HPDE6-E6E7 (cell line): ENCODE measurements at regions not wholly inside any gene's neighbourhood (a gene's known extent, or its start where the extent isn't known, plus 50 kb on each side); places are given as distances from the start of the nearest gene placed in this dataset.

Source experiments
- DNase-seq: peaks from one replicate; pipeline ENCODE4 v3.0.0; 2011; ENCODE audit warnings: missing footprints; ENCODE audit errors: extremely low spot score

GRCh38 chr9:91066856-91067255 is 265.2 kb downstream of the SYK start:
- DNase-seq = no peak

DNA sequence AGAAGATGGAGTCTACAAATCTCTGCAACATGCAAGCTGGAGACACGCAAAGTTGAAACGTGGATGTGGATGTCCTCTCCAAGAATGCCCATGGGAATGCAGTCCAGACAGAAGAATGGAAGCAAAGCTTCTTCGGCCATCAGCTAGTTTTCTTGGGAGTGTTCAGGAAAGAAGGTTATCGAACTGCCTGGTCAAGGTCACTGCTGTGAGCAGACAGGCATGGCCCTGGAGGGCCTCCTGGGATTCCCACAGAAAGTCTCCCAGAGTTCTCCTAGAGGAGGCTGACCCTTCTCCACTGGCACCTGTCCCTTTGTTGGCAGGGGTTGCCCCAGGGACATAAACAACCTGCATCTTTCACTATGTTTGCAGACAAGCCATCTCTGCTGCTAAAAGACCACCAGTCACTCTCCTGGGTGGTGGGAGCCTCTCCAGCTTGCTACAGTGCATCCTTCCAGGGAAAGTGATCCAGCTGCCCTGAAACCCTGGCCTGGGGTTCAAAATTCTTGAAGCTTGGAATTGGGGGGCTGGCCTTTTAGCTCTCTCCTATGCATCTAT is 265.8 kb downstream of the SYK start:
- no peak for DNase-seq

DNA sequence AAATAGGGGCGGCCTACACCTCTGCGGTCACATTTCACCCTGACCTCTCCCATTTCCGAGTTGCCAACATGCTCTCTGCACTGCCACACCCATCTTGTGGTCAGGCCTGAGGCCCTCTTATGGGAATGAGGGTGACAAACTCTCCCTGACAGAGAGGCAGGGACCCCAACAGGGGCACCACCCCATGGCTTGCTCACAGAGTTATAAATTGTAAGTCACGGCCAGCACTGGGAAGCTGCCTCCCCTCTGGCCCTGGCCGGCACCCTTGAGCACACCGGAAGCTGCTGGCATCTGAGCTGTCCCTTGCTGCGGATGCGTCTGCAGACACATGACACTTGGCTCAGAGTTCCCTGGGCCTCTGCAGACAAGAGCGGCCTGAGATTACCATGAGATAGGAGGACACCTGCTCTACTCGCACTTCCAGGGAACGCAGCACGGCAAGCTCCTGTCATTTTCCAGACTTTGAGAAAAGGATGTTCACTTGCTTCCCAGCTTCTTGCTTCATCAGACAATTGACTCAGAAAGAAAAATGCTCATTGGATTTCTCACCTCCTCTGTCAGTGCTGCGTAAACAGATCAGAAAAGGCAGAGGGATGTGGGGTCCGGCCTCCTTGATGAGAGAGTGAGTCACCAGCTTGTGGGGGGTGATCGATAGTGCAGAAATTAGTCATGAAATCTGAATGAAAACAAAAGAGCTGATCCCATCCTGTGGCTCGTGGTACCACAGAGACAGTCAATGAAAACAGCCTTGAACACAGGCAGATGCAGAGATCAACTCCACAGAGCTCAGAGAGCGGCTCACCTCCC is 269.8 kb downstream of the SYK start:
- DNase-seq = no peak

GRCh38 chr9:91073049-91073810 is 271.6 kb downstream of the SYK start:
- no peak for DNase-seq

- DNase-seq = no peak
Measured at GRCh38 chr9:91073811-91074771, 272.5 kb downstream of the SYK start.

- DNase-seq = no peak
Measured at GRCh38 chr9:91074866-91075265, 273.2 kb downstream of the SYK start.

- DNase-seq = no peak
Measured at GRCh38 chr9:91075279-91075678, 273.7 kb downstream of the SYK start.

DNA sequence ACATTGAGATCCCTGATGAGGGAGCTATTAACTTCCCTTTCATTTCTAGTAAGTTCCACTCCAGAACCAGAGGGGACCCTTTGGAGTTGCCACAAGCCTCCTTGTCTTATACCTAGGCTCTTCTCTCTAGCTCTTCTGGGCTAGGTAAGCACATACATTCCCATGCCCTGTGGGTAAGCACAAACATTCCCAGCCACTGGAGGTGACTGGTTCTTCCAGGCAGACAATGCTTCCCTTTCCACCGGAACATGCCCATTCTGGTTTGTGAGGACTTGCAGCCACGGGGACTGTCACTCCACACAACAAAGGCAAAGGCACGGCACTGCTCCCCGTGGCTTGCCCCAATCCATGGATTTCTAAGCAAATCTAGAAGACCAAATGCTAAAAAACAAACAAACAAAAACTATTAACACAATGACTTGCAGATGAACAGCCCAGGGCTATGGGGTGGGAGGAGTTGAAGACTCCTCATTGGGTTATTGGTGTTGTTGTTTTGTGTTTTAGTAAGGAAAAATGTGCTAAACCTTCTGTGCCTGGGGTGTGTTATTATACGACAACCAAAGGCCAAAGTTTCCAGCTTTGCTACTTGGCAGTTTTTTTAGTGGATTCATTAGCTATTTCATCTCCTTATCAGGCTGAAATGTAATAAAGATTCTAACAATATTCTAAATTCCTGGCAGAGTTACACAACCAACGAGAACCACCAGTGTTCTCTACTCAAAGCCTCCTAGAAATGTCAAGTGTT is 276.2 kb downstream of the SYK start:
- DNase-seq = no peak

GRCh38 chr9:91078369-91078695 is 276.7 kb downstream of the SYK start:
- no peak for DNase-seq

DNA sequence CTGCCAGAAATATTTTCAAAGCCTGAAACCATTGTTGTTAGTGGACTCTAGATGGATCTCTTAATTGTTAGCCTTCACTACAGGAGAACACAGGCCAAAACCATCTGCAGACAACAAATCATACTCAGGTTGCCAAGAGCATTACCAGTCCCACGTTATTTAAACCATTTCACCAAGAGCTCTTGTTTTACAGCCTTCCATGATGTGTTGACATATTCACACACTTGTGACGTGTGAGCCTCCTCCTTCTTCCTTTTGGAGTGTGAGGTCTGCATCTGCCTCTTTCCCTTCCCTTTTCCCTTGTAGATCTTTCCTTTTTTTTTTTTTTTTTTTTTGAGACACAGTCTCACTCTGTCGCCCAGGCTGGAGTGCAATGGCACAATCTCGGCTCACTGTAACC is 279.0 kb downstream of the AUH start:
- DNase-seq = no peak

- DNase-seq = no peak
Measured at GRCh38 chr9:91084896-91085516, 276.7 kb downstream of the AUH start.

- no peak for DNase-seq
Measured at GRCh38 chr9:91085517-91086291, 276.0 kb downstream of the AUH start.

DNA sequence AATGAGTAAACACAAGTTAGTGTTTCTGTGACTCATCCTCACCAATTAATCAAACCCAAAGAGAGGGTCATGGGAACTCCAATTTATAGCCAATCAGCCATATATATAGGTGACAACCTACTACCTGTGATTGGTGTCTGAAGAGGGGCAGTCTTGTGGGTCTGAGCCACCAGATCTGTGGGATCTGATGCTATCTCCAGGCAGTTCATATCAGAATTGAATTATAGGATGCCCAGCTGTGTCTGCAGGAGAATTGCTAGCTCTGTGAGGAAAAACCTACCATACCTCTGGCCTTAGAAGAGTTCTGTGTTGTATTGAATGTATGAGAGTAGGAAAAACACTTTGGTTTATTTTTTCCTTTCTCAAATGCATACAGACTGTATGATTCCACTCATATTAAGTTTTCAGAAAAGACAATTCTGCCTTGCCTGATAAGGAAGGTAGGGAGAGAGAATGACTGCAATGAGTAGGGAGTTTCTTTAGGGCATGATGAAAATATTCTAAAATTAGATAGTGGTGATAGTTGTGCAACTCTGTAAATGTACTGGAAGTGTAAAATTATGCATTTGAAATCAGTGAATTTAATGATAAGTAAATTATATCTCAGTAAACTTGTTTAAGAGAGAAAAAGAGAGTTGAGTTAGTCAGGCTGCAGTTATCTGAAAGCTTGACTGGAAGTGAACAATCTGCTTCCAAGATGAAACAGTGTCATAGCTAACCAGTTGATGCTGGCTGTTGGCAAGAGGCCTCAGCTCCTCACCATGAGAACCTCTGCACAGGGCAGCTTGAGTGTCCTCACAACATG is 274.9 kb downstream of the AUH start:
- no peak for DNase-seq

DNA sequence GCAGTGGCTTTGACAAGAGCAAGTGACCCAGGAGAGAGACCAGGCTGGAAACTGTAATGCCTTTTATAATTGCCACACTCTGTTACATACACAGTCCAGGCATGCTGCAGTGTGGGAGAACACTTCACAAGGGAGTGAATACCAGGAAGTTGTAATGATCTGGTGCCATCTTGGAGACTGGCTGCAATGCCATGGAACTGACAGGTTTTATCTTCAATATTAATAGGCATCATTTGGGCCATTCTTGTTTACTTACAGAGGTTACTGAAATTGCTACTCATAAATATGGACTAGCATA is 274.3 kb downstream of the AUH start:
- no peak for DNase-seq

GRCh38 chr9:91089405-91090129 is 272.2 kb downstream of the AUH start:
- DNase-seq = no peak

- no peak for DNase-seq
Measured at GRCh38 chr9:91090130-91090410, 271.6 kb downstream of the AUH start.

DNA sequence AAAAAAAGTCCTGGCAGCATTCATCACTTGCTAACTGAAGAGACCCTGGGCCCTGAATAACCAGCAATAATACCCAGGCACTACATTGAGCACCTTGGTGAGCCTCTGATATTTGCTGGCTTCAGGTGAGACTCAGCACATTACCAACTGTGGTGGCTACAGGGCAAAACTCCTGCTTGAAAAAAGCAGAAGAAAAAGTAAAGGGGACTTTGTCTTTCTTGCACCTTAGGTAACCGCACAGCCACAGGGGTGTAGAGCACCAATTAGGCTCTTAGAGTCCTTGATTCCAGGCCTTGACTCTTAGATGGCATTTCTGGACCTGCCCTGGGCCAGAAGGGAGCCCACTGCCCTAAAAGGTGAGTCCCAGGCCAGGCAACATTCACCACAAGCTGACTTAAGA is 269.5 kb downstream of the AUH start:
- no peak for DNase-seq

DNA sequence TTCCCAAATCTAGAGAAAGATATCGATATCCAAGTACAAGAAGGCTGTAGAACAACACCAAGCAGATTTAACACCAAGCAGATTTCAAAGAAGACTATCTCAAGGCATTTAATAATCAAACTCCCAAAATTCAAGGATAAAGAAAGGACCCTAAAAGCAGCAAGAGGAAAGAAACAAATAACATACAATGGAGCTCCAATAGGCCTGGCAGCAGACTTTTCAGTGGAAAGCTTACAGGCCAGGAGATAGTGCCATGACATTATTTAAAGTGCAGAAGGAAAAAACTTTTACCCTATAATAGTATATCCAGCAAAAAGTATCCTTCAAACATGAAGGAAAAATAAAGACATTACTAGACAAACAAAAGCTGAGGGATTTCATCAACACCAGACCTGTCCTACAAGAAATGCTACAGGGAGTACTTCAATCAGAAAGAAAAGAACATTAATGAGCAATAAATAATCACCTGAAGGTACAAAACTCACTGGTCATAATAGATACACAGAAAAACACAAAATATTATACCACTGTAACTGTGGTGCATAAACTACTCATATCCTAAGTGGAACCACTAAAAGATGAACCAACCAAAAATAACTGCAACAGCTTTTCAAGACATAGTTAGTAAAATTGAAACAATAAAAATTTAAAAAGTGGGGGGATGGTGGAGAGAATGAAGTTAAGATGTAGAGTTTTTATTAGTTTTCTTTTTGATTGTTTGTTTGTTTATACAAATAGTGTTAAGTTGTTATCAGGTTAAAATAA is 267.2 kb downstream of the AUH start:
- DNase-seq = no peak
